ENCODE measurements at regions not wholly inside any gene's neighbourhood (a gene's known extent, or its start where the extent isn't known, plus 50 kb on each side); places are given as distances from the start of the nearest gene placed in this dataset.
"Not testable (repeated sequence)": the region's sequence is repeated elsewhere in the genome, so short reads cannot be mapped to it uniquely, and the experiment has no call there.

DNA sequence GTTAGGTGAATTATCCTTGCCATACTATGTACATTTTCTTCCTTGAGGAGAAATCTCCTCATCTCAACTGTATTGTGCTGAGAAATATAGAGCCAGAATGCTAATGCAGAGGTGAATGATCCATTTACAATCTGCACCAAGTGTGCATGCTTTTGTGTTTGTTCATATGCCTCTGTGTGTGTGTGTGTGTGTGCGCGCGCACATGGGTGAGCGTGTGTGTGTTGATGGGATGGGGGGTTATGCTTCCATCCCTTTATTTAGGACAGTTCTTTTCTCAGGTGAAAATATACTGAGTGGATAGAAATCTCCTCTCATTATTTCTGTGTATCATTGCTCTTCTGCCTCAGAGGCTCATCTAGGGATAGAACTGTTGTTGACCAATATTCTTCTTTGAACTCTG lies 626.1 kb downstream of the MCTP2 start:
- Histone ChIP-seq H3K27ac (ENCODE audit: low read length) (no peak overlapping the region), H3K4me1 (ENCODE audit: control insufficient read depth, insufficient read depth, low read length) (no peaks in the 10 kb centered on the region), H3K36me3 (ENCODE audit: control insufficient read depth in 2 of 2, insufficient read depth in 2 of 2, low read length in 2 of 2) (no peaks in the 10 kb centered on the region), H3K9ac (ENCODE audit: low read length in 2 of 2) (no peak overlapping the region), H3K27me3 (ENCODE audit: control insufficient read depth in 1 of 2, insufficient read depth in 2 of 2, low read length in 2 of 2) (no peaks in the 10 kb centered on the region), H3K9me3 (ENCODE audit: control insufficient read depth in 2 of 2, low read length in 2 of 2) (no peaks in the 10 kb centered on the region), H3K4me3 (ENCODE audit: low read length in 2 of 2) (no peak overlapping the region)

DNA sequence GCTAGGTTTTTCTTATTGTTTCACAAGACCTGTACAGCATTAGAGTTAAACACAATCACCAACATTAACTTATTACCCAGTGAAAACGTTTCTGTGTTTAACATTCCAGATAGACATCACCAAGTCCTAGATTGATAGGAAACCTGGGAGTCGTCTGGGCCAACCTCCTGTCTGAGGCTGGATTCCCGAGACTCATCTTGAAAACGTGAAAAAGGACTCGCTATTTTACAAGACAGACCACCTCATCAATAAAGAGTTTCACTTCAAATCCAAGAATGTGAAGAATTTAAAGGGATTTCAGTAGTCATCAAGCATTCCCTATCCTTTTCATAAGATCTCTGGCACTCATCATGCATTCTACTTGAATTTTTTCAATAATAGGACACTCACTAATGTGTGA lies 626.6 kb downstream of the MCTP2 start:
- H3K9ac ChIP-seq (ENCODE audit: low read length in 2 of 2): no peak overlapping the region
- no peak overlapping the region for H3K4me3 ChIP-seq (ENCODE audit: low read length in 2 of 2)
- H3K27me3 ChIP-seq (ENCODE audit: control insufficient read depth in 1 of 2, insufficient read depth in 2 of 2, low read length in 2 of 2): no peaks in the 10 kb centered on the region
- no peak overlapping the region for H3K27ac ChIP-seq (ENCODE audit: low read length)
- H3K36me3 ChIP-seq (ENCODE audit: control insufficient read depth in 2 of 2, insufficient read depth in 2 of 2, low read length in 2 of 2): no peaks in the 10 kb centered on the region
- H3K4me1 ChIP-seq (ENCODE audit: control insufficient read depth, insufficient read depth, low read length): no peaks in the 10 kb centered on the region
- H3K9me3 ChIP-seq (ENCODE audit: control insufficient read depth in 2 of 2, low read length in 2 of 2): no peaks in the 10 kb centered on the region

DNA sequence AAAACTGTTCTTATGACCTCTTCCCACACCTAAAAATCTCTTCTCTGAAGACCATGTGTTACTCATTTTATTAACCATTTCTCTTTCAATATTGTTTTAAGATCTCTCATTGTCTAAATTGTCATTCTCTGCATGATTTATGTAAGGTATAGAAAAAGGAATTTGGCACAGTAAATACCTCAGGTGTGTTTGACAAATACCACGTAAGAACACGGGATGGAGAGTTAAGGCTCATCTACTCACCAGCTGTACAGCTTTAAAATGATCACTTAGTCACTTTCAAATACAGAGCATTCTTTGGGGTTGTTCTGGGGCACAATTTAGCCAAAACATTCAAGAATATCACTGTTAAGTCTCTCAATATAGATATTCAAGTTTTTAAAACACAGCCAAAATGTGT lies 627.1 kb downstream of the MCTP2 start:
- Histone ChIP-seq H3K27ac (ENCODE audit: low read length) (no peak overlapping the region), H3K9me3 (ENCODE audit: control insufficient read depth in 2 of 2, low read length in 2 of 2) (no peaks in the 10 kb centered on the region), H3K4me3 (ENCODE audit: low read length in 2 of 2) (no peak overlapping the region), H3K27me3 (ENCODE audit: control insufficient read depth in 1 of 2, insufficient read depth in 2 of 2, low read length in 2 of 2) (no peaks in the 10 kb centered on the region), H3K4me1 (ENCODE audit: control insufficient read depth, insufficient read depth, low read length) (no peaks in the 10 kb centered on the region), H3K36me3 (ENCODE audit: control insufficient read depth in 2 of 2, insufficient read depth in 2 of 2, low read length in 2 of 2) (no peaks in the 10 kb centered on the region), H3K9ac (ENCODE audit: low read length in 2 of 2) (no peak overlapping the region)

DNA sequence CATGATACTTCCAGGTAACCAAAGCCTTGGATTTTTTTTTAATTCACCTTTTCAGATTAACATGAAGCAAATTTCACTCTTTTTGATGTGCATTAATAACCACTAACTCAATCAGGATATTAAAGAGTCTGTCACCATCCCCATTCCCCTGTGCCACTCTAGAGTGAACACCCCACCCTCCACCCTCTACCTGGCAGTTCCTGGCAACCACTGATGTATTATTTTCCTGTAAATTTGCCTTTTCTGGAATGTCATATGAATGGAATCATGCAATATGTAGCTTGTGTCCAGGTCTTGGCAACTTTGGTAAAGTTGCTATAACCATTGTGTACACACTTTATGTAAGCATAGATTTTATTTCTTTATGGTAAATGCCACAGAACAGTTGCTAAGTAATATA lies 627.6 kb downstream of the MCTP2 start:
- Histone ChIP-seq H3K4me1 (ENCODE audit: control insufficient read depth, insufficient read depth, low read length) (no peaks in the 10 kb centered on the region), H3K27ac (ENCODE audit: low read length) (no peak overlapping the region), H3K4me3 (ENCODE audit: low read length in 2 of 2) (no peak overlapping the region), H3K36me3 (ENCODE audit: control insufficient read depth in 2 of 2, insufficient read depth in 2 of 2, low read length in 2 of 2) (no peaks in the 10 kb centered on the region), H3K9me3 (ENCODE audit: control insufficient read depth in 2 of 2, low read length in 2 of 2) (no peaks in the 10 kb centered on the region), H3K27me3 (ENCODE audit: control insufficient read depth in 1 of 2, insufficient read depth in 2 of 2, low read length in 2 of 2) (no peaks in the 10 kb centered on the region), H3K9ac (ENCODE audit: low read length in 2 of 2) (no peak overlapping the region)

DNA sequence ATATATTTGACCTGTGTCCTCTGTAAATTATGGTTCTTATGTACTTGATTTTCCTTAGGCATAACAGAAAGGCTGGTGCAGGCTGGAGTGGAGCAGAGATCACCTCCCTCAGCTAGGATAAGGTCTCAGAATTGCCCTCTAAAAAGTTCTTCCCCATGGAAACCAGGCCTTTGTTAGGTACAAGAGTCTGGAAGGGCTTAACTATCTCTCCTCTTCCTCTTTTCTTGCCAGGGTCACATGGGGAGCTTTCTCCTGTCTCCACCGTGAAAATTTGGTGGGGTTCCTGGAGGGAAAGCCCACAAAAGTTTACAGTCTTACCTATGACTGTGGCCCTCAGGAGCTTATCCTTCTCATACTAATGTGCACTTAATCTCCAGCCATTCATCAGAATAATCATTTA lies 633.2 kb downstream of the MCTP2 start:
- Histone ChIP-seq H3K4me1 (ENCODE audit: control insufficient read depth, insufficient read depth, low read length) (no peaks in the 10 kb centered on the region), H3K27me3 (ENCODE audit: control insufficient read depth in 1 of 2, insufficient read depth in 2 of 2, low read length in 2 of 2) (no peaks in the 10 kb centered on the region), H3K9me3 (ENCODE audit: control insufficient read depth in 2 of 2, low read length in 2 of 2) (no peaks in the 10 kb centered on the region), H3K9ac (ENCODE audit: low read length in 2 of 2) (no peak overlapping the region), H3K36me3 (ENCODE audit: control insufficient read depth in 2 of 2, insufficient read depth in 2 of 2, low read length in 2 of 2) (no peaks in the 10 kb centered on the region), H3K4me3 (ENCODE audit: low read length in 2 of 2) (no peak overlapping the region), H3K27ac (ENCODE audit: low read length) (no peak overlapping the region)

DNA sequence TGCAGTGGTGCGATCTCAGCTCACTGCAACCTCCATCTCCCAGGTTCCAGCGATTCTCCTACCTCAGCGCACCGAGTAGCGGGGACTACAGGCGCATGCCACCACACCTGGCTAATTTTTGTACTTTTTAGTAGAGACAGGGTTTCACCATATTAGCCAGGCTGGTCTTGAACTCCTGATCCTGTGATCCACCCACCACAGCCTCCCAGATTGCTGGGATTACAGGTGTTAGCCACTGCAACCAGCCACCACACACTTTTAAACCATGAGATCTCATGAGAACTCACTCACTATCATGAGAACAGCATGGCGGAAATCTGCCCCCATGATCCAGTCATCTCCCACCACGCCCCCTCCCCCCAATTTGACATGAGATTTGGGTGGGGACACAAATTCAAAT lies 636.9 kb downstream of the MCTP2 start:
- H3K4me3 ChIP-seq (ENCODE audit: low read length in 2 of 2); H3K4me1 ChIP-seq (ENCODE audit: control insufficient read depth, insufficient read depth, low read length); H3K36me3 ChIP-seq (ENCODE audit: control insufficient read depth in 2 of 2, insufficient read depth in 2 of 2, low read length in 2 of 2); H3K9me3 ChIP-seq (ENCODE audit: control insufficient read depth in 2 of 2, low read length in 2 of 2); H3K9ac ChIP-seq (ENCODE audit: low read length in 2 of 2); H3K27me3 ChIP-seq (ENCODE audit: control insufficient read depth in 1 of 2, insufficient read depth in 2 of 2, low read length in 2 of 2); H3K27ac ChIP-seq (ENCODE audit: low read length): not testable (repeated sequence)

DNA sequence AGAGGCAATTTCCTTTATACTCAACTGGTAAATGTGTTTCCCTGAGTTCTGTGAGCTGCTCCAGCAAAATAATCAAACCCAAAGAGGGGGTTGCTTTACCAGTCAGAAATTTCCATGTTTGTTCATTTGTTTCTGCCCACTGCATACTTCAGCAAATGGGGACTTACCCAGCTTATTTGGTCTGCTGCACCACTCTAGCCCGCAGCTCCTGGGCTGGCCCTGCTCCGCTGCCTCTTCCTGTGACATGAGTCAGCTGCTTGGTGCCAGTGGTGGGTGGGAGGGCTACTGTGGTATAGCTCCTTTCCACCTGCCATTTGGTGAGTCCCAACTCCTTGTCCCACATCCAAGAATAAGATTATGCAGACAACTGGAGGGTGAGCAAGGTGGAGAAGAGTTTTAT lies 644.2 kb downstream of the MCTP2 start:
- H3K36me3 ChIP-seq (ENCODE audit: control insufficient read depth in 2 of 2, insufficient read depth in 2 of 2, low read length in 2 of 2): no peaks in the 10 kb centered on the region
- H3K9ac ChIP-seq (ENCODE audit: low read length in 2 of 2): no peak overlapping the region
- no peak overlapping the region for H3K27ac ChIP-seq (ENCODE audit: low read length)
- no peaks in the 10 kb centered on the region for H3K9me3 ChIP-seq (ENCODE audit: control insufficient read depth in 2 of 2, low read length in 2 of 2)
- no peak overlapping the region for H3K4me3 ChIP-seq (ENCODE audit: low read length in 2 of 2)
- H3K4me1 ChIP-seq (ENCODE audit: control insufficient read depth, insufficient read depth, low read length): no peaks in the 10 kb centered on the region
- H3K27me3 ChIP-seq (ENCODE audit: control insufficient read depth in 1 of 2, insufficient read depth in 2 of 2, low read length in 2 of 2): no peaks in the 10 kb centered on the region

DNA sequence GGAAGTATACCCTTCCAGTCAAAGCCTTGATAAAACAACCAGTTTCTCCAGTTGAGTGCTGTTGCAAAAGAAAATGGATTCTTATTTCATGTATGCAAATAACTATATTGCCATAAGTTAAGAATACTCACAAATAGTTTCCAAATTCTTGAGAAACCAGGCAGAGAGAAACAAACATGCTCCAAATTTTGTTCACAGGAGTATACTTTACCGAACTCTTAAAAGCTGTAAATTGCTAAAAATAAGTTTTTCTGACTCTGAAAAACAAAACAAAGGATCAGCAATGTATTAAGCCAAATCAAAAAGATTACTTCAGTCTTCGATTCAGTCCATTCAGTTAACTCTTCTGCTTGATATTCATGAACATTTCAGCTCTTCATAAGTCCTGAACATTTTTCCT lies 646.5 kb downstream of the MCTP2 start:
- H3K4me3 ChIP-seq (ENCODE audit: low read length in 2 of 2): no peak overlapping the region
- no peak overlapping the region for H3K27ac ChIP-seq (ENCODE audit: low read length)
- no peaks in the 10 kb centered on the region for H3K4me1 ChIP-seq (ENCODE audit: control insufficient read depth, insufficient read depth, low read length)
- no peaks in the 10 kb centered on the region for H3K27me3 ChIP-seq (ENCODE audit: control insufficient read depth in 1 of 2, insufficient read depth in 2 of 2, low read length in 2 of 2)
- H3K9me3 ChIP-seq (ENCODE audit: control insufficient read depth in 2 of 2, low read length in 2 of 2): no peaks in the 10 kb centered on the region
- no peak overlapping the region for H3K9ac ChIP-seq (ENCODE audit: low read length in 2 of 2)
- no peaks in the 10 kb centered on the region for H3K36me3 ChIP-seq (ENCODE audit: control insufficient read depth in 2 of 2, insufficient read depth in 2 of 2, low read length in 2 of 2)

DNA sequence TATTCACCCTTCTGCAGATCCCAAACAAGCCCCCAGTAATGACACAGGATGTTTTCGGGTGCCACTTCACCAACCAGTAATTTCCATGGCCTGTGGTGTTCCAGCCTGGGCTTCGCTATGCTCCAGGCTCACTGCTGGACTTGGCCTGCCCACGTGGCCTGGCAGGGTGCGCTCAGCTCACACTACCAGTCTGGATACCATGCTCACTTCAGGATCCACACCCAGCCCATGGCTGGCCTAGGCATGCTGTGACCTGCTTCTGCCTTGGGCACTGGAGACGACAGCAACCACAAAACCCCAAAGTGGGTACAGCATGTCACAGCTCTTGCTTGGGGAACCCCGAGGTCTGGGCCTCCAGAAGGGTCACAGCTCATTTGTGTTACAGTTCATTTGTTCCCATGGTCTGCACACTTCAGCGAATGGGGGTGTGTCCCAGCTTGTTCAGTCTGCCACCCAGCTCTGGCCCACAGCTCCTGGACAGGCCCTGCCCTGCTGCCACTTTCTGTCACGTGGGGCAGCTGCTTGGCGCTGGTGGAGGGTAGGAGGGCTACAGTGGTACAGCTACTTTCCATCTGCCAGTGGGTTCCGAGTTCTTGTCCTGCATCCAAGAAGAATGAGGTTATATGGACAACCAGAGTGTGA lies 650.8 kb downstream of the MCTP2 start:
- Histone ChIP-seq H3K9ac (ENCODE audit: low read length in 2 of 2) (no peak overlapping the region), H3K27ac (ENCODE audit: low read length) (no peak overlapping the region), H3K4me1 (ENCODE audit: control insufficient read depth, insufficient read depth, low read length) (no peaks in the 10 kb centered on the region), H3K4me3 (ENCODE audit: low read length in 2 of 2) (no peak overlapping the region), H3K9me3 (ENCODE audit: control insufficient read depth in 2 of 2, low read length in 2 of 2) (peaks cover 0 to 6% of the 10 kb centered on the region in 2 donors), H3K36me3 (ENCODE audit: control insufficient read depth in 2 of 2, insufficient read depth in 2 of 2, low read length in 2 of 2) (no peaks in the 10 kb centered on the region), H3K27me3 (ENCODE audit: control insufficient read depth in 1 of 2, insufficient read depth in 2 of 2, low read length in 2 of 2) (no peaks in the 10 kb centered on the region)

DNA sequence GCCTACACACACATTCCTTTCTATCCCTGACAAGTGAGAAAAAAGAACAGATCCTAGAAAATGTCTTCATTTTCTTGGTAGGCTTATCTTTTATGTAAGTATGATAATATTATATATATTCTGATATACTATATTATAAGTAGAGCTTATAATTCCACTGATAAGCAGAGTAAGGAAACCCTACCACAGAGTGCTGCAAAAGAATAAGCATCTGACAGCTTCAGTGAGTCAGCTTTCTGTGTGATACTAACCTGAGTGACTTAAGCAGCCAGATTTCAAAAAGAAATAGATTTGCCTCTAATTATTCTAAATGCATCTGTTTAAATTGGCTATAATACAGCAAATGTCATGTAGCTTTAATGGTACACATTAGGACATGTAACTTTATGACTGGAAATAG lies 656.0 kb downstream of the MCTP2 start:
- Histone ChIP-seq H3K4me1 (ENCODE audit: control insufficient read depth, insufficient read depth, low read length) (no peaks in the 10 kb centered on the region), H3K4me3 (ENCODE audit: low read length in 2 of 2) (no peak overlapping the region), H3K9ac (ENCODE audit: low read length in 2 of 2) (no peak overlapping the region), H3K27ac (ENCODE audit: low read length) (no peak overlapping the region), H3K27me3 (ENCODE audit: control insufficient read depth in 1 of 2, insufficient read depth in 2 of 2, low read length in 2 of 2) (no peaks in the 10 kb centered on the region), H3K9me3 (ENCODE audit: control insufficient read depth in 2 of 2, low read length in 2 of 2) (peaks cover 0 to 6% of the 10 kb centered on the region in 2 donors), H3K36me3 (ENCODE audit: control insufficient read depth in 2 of 2, insufficient read depth in 2 of 2, low read length in 2 of 2) (no peaks in the 10 kb centered on the region)

DNA sequence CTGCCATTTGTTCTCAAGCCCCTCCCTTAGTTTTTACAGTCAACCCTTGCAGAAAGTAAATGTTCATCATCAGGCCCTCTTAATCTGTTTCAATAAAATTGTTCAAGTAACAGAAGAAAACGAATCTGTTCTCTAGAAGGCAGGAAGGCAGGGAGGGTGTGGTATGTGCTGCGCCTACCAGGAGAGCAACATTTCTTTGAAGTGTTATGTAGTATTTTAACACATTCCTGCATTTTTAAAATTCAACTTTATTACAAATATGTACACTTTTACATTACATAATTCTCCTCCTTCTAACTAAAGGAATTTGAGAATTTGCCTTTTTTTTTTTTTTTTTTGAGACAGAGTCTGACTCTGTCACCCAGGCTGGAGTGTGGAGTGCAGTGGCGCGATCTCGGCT lies 657.8 kb downstream of the MCTP2 start:
- Histone ChIP-seq H3K36me3 (ENCODE audit: control insufficient read depth in 2 of 2, insufficient read depth in 2 of 2, low read length in 2 of 2) (no peaks in the 10 kb centered on the region), H3K9me3 (ENCODE audit: control insufficient read depth in 2 of 2, low read length in 2 of 2) (peaks cover 0 to under 1% of the 10 kb centered on the region in 2 donors), H3K9ac (ENCODE audit: low read length in 2 of 2) (no peak overlapping the region), H3K27ac (ENCODE audit: low read length) (no peak overlapping the region), H3K27me3 (ENCODE audit: control insufficient read depth in 1 of 2, insufficient read depth in 2 of 2, low read length in 2 of 2) (no peaks in the 10 kb centered on the region), H3K4me1 (ENCODE audit: control insufficient read depth, insufficient read depth, low read length) (no peaks in the 10 kb centered on the region), H3K4me3 (ENCODE audit: low read length in 2 of 2) (no peak overlapping the region)
